Fibroblast of skin of back (primary cell): ENCODE measurements at regions not wholly inside any gene's neighbourhood (a gene's known extent, or its start where the extent isn't known, plus 50 kb on each side); places are given as distances from the start of the nearest gene placed in this dataset.
"Not testable (repeated sequence)": the region's sequence is repeated elsewhere in the genome, so short reads cannot be mapped to it uniquely, and the experiment has no call there.

Experiments
- DNase-seq: peaks from one replicate; pipeline ENCODE4 v3.0.0-alpha.2; 2013

- no peak for DNase-seq
Measured at GRCh38 chr4:104549736-104550135, 55.0 kb upstream of the CXXC4 start.

GRCh38 chr4:104559502-104559901 is 64.8 kb upstream of the CXXC4 start:
- DNase-seq = no peak

GRCh38 chr4:104571341-104571740 is 76.6 kb upstream of the CXXC4 start:
- no peak for DNase-seq

GRCh38 chr4:104574371-104574770 is 79.7 kb upstream of the CXXC4 start:
- DNase-seq = no peak

GRCh38 chr4:104575278-104575677 is 80.6 kb upstream of the CXXC4 start:
- DNase-seq = no peak

- DNase-seq = no peak
Measured at GRCh38 chr4:104577405-104577804, 82.7 kb upstream of the CXXC4 start.

- not testable (repeated sequence) for DNase-seq
Measured at GRCh38 chr4:104581476-104581875, 86.8 kb upstream of the CXXC4 start.

- not testable (repeated sequence) for DNase-seq
Measured at GRCh38 chr4:104582056-104582455, 87.4 kb upstream of the CXXC4 start.

GRCh38 chr4:104589264-104589868 is 94.7 kb upstream of the CXXC4 start:
- no peak for DNase-seq

- no peak for DNase-seq
Measured at GRCh38 chr4:104591510-104591911, 96.8 kb upstream of the CXXC4 start.

GRCh38 chr4:104592183-104592582 is 97.5 kb upstream of the CXXC4 start:
- no peak for DNase-seq

- no peak for DNase-seq
Measured at GRCh38 chr4:104593019-104593418, 98.3 kb upstream of the CXXC4 start.

GRCh38 chr4:104596189-104596588 is 101.5 kb upstream of the CXXC4 start:
- no peak for DNase-seq

GRCh38 chr4:104615496-104615895 is 120.8 kb upstream of the CXXC4 start:
- no peak for DNase-seq

- DNase-seq = no peak
Measured at GRCh38 chr4:104615926-104616325, 121.2 kb upstream of the CXXC4 start.

GRCh38 chr4:104616401-104616820 is 121.7 kb upstream of the CXXC4 start:
- DNase-seq = no peak

- no peak for DNase-seq
Measured at GRCh38 chr4:104625706-104626105, 131.0 kb upstream of the CXXC4 start.

- no peak for DNase-seq
Measured at GRCh38 chr4:104629601-104630000, 134.9 kb upstream of the CXXC4 start.

- no peak for DNase-seq
Measured at GRCh38 chr4:104630272-104630671, 135.6 kb upstream of the CXXC4 start.

- no peak for DNase-seq
Measured at GRCh38 chr4:104631000-104631399, 136.3 kb upstream of the CXXC4 start.

- no peak for DNase-seq
Measured at GRCh38 chr4:104641418-104641817, 146.7 kb upstream of the CXXC4 start.

GRCh38 chr4:104642521-104642920 is 147.8 kb upstream of the CXXC4 start:
- no peak for DNase-seq

- no peak for DNase-seq
Measured at GRCh38 chr4:104643805-104644204, 149.1 kb upstream of the CXXC4 start.

GRCh38 chr4:104649631-104650030 is 154.9 kb upstream of the CXXC4 start:
- DNase-seq = no peak

- DNase-seq = not testable (repeated sequence)
Measured at GRCh38 chr4:104662269-104662668, 167.6 kb upstream of the CXXC4 start.
